ENCODE measurements at regions not wholly inside any gene's neighbourhood (a gene's known extent, or its start where the extent isn't known, plus 50 kb on each side); places are given as distances from the start of the nearest gene placed in this dataset.

DNA sequence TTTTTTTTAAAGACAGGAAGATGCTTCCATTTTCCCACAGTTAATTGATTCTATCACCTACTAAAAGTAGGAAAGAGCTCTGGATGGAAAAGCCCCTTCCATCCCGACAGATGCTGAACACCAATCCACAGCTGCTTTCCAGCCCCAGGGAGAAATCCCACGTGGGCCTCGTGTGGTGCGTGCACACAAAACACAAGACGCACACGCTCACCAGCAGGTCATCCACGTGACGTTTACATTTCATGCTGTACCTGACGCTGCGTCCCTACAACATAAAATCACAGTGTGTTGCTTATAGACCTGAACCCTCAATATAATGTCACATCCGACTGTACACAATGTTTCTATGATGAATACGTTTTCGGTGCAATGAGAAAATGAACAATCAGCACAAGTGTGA is 50.2 kb upstream of the DACT2 start:
- TF ChIP-seq, protein P1, sequence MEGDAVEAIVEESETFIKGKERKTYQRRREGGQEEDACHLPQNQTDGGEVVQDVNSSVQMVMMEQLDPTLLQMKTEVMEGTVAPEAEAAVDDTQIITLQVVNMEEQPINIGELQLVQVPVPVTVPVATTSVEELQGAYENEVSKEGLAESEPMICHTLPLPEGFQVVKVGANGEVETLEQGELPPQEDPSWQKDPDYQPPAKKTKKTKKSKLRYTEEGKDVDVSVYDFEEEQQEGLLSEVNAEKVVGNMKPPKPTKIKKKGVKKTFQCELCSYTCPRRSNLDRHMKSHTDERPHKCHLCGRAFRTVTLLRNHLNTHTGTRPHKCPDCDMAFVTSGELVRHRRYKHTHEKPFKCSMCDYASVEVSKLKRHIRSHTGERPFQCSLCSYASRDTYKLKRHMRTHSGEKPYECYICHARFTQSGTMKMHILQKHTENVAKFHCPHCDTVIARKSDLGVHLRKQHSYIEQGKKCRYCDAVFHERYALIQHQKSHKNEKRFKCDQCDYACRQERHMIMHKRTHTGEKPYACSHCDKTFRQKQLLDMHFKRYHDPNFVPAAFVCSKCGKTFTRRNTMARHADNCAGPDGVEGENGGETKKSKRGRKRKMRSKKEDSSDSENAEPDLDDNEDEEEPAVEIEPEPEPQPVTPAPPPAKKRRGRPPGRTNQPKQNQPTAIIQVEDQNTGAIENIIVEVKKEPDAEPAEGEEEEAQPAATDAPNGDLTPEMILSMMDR (conservative IDR thresholded peaks at IDR 0.05; ENCODE audit: low read length) = no peak
- TF ChIP-seq EZH2phosphoT487 (IDR thresholded peaks at IDR 0.05; ENCODE audit: borderline replicate concordance, low read depth, low read length) = no peak
